OCI-LY7 (cell line): ENCODE measurements at regions not wholly inside any gene's neighbourhood (a gene's known extent, or its start where the extent isn't known, plus 50 kb on each side); places are given as distances from the start of the nearest gene placed in this dataset.

ENCODE experiments used
- BruUV-seq: library from RNA; stranded (reverse); fragments of 400-500 nt; replicated peaks from 2 replicates; lab custom pipeline; 2021; lab: Mats Ljungman, UMichigan
- CTCF ChIA-PET: fragments of 300-600 bp; sonication (Branson Sonifier 250); formaldehyde crosslinking; loops from one replicate; lab custom pipeline; 2022; ENCODE audit warnings: antibody characterized with exemption; ENCODE audit not compliant: unreplicated experiment; lab: Charles Lee
- POLR2A ChIA-PET: fragments of 300-600 bp; sonication (Branson Sonifier 250); formaldehyde crosslinking; loops from one replicate; lab custom pipeline; 2022; ENCODE audit warnings: antibody characterized with exemption; lab: Charles Lee
- DNase-seq: peaks from one replicate; pipeline ENCODE4 v3.0.0-alpha.2; 2015; ENCODE audit warnings: low spot score
- H2AFZ ChIP-seq: fragments of 200-600 bp; sonication (generic), shearing (Covaris generic); 2 replicates; pipeline ENCODE4 v1.6.1; 2014; ENCODE audit warnings: mild to moderate bottlenecking, antibody characterized with exemption, low read length, moderate library complexity
- H3K27ac ChIP-seq: fragments of 200-600 bp; sonication (generic); 2 replicates; pipeline ENCODE4 v1.5.1; 2014; ENCODE audit warnings: mixed run types, low read depth, mild to moderate bottlenecking, moderate library complexity, low read length, inconsistent platforms; ENCODE audit not compliant: poor library complexity, severe bottlenecking
- H3K36me3 ChIP-seq: fragments of 200-600 bp; sonication (generic); 2 replicates; pipeline ENCODE4 v1.6.1; 2014; ENCODE audit warnings: mild to moderate bottlenecking, antibody characterized with exemption, low read length, moderate library complexity, mixed read lengths; ENCODE audit not compliant: insufficient read depth
- H3K4me1 ChIP-seq: fragments of 200-600 bp; sonication (generic); 2 replicates; pipeline ENCODE4 v1.5.1; 2014; ENCODE audit warnings: mild to moderate bottlenecking, low read length; ENCODE audit not compliant: insufficient read depth, poor library complexity, severe bottlenecking
- H3K4me2 ChIP-seq: fragments of 200-600 bp; sonication (generic); 2 replicates; pipeline ENCODE4 v1.6.1; 2014; ENCODE audit warnings: mild to moderate bottlenecking, low read length
- H3K4me3 ChIP-seq: fragments of 200-600 bp; sonication (generic); 2 replicates; pipeline ENCODE4 v1.5.1; 2014; ENCODE audit warnings: mild to moderate bottlenecking, low read depth, low read length; ENCODE audit not compliant: poor library complexity, severe bottlenecking
- H3K79me2 ChIP-seq: fragments of 200-600 bp; sonication (generic); 2 replicates; pipeline ENCODE4 v1.6.1; 2016; ENCODE audit warnings: low read depth, mild to moderate bottlenecking, low read length, moderate library complexity, mixed read lengths; ENCODE audit not compliant: insufficient read depth
- H3K9me2 ChIP-seq: fragments of 200-600 bp; sonication (generic); 2 replicates; pipeline ENCODE4 v1.6.1; 2016; ENCODE audit warnings: mild to moderate bottlenecking, low read length, mixed read lengths; ENCODE audit not compliant: insufficient read depth
- H3K9me3 ChIP-seq: fragments of 200-600 bp; sonication (generic); 2 replicates; pipeline ENCODE4 v1.6.1; 2014; ENCODE audit warnings: mild to moderate bottlenecking, mixed run types, low read length, mixed read lengths
- H4K20me1 ChIP-seq: fragments of 200-600 bp; sonication (generic); 2 replicates; pipeline ENCODE4 v1.6.1; 2014; ENCODE audit warnings: mild to moderate bottlenecking, antibody characterized with exemption, low read length, moderate library complexity, mixed read lengths; ENCODE audit not compliant: insufficient read depth
- CTCF ChIP-seq: fragments of 200-600 bp; sonication (generic); conservative IDR thresholded peaks from 2 replicates; pipeline ENCODE4 v1.5.1; 2014; ENCODE audit warnings: mild to moderate bottlenecking, antibody characterized with exemption, low read length, moderate library complexity, mixed read lengths
- EZH2phosphoT487 ChIP-seq: fragments of 200-600 bp; sonication (generic); IDR thresholded peaks from 2 replicates; pipeline ENCODE4 v1.6.1; 2018; ENCODE audit warnings: low read depth, borderline replicate concordance, mild to moderate bottlenecking, mixed run types, antibody characterized with exemption, low read length, moderate library complexity, mixed read lengths
- intact Hi-C: fragments of 100-400 bp; cut with micrococcal nuclease; formaldehyde crosslinking; loops from one replicate; pipeline ENCODE4 v1.10.0; 2022; ENCODE audit not compliant: unreplicated experiment

DNA sequence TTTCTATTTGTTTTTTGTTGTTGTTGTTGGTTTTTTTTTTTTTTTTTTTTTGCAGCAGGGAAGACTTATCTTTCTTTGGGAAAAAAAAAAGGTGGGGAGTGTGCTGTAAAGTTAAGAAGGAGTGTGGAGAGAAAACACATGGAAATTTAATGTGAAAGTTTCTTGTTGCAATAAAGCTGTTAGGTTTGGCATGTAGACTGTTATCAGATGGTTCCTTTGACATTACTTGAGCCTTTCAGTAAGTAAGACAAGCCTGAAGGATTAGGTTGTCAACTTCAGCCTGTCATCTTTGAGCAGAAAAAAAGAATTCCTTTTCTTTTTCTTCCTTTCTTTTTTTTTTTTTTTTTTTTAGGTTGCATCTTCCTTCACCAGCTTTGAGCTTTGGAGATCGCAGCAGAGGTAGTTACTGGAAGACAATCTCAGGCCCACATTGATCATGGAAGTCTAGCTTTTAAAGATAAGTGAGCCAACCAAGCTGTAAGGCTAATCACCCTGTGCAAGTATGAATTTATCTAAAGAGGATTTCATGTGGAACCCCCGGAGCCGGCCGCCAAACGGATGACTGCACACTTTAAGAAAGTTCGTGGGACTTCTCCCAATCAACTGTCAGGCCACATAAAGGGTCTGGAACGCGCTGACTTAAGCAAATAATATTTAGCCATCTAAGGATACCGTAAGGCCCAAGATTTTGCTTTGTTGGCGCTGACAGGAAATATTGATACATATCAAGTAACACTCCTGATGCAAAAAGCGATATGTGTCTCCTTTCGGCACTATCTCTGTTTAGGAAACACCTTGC is 1040.1 kb upstream of the NR2F2 start:
- CTCF ChIA-PET: no interaction called here
- intact Hi-C loops: loop anchor here (5.0 to 10.0 kb wide), 3 partner anchors 263 to 708 kb away; no protein-coding TSS in a partner anchor

GRCh38 chr15:95291898-95292472 is 1038.5 kb upstream of the NR2F2 start:
- Histone ChIP-seq H3K27ac (no peak overlapping the region), H3K4me3 (no peak overlapping the region), H3K36me3 (no peaks in the 10 kb centered on the region), H3K4me1 (no peaks in the 10 kb centered on the region), H3K9me3 (no peaks in the 10 kb centered on the region), H3K4me2 (no peak overlapping the region), H2AFZ (no peak overlapping the region), H4K20me1 (no peaks in the 10 kb centered on the region), H3K79me2 (no peaks in the 10 kb centered on the region), H3K9me2 (no peaks in the 10 kb centered on the region)
- TF ChIP-seq EZH2phosphoT487 (no peak), CTCF (peak; percentile 91)
- POLR2A ChIA-PET: no interaction called here
- intact Hi-C loops: loop anchor here (5.0 to 10.0 kb wide), 3 partner anchors 265 to 710 kb away; no protein-coding TSS in a partner anchor
- CTCF ChIA-PET: no interaction called here
- peak; percentile 54 for DNase-seq
- BruUV-seq: no TSS peak

More for the DNA sequence above, 1040.1 kb upstream of the NR2F2 start:
- POLR2A ChIA-PET: interaction anchor here (0.6 to 0.7 kb wide), 7 partner anchors 31 to 1859 kb away, joined by 3 to 8 read pairs (median 3); no protein-coding TSS in a partner anchor
- no peaks in the 10 kb centered on the region for H3K9me3 ChIP-seq
- no peaks in the 10 kb centered on the region for H3K4me1 ChIP-seq
- TF ChIP-seq CTCF: no peak
- no peak for TF ChIP-seq EZH2phosphoT487
- H3K27ac ChIP-seq: no peak overlapping the region
- DNase-seq: no peak
- no peaks in the 10 kb centered on the region for H3K9me2 ChIP-seq
- no peak overlapping the region for H3K4me2 ChIP-seq
- BruUV-seq: no TSS peak
- H3K36me3 ChIP-seq: no peaks in the 10 kb centered on the region
- no peak overlapping the region for H3K4me3 ChIP-seq
- no peaks in the 10 kb centered on the region for H4K20me1 ChIP-seq
- no peaks in the 10 kb centered on the region for H3K79me2 ChIP-seq
- no peak overlapping the region for H2AFZ ChIP-seq
